WTC11 (cell line): ENCODE measurements at regions not wholly inside any gene's neighbourhood (a gene's known extent, or its start where the extent isn't known, plus 50 kb on each side); places are given as distances from the start of the nearest gene placed in this dataset.

Experiments
- ATAC-seq: fragments of 200-7000 bp; cut with Tn5 transposase; 2 replicates; pipeline ENCODE4 v1.10.0; 2021; ENCODE audit warnings: mild to moderate bottlenecking, moderate library complexity
- CTCF ChIA-PET: fragments of 300-600 bp; sonication (Branson Sonifier 250); formaldehyde crosslinking; loops from one replicate; lab custom pipeline; 2021; ENCODE audit warnings: antibody characterized with exemption; lab: Charles Lee
- POLR2A ChIA-PET: fragments of 350-600 bp; sonication (Branson Sonifier 250); formaldehyde crosslinking; loops from one replicate; lab custom pipeline; 2021; ENCODE audit warnings: antibody characterized with exemption; lab: Charles Lee
- DNase-seq: peaks from one replicate; pipeline ENCODE4 v3.0.0; 2021; ENCODE audit warnings: low spot score
- H3K27ac Mint-ChIP-seq: 2 replicates; pipeline ENCODE4 v1.8.0; 2021; ENCODE audit warnings: mixed read lengths
- H3K27me3 Mint-ChIP-seq: 2 replicates; pipeline ENCODE4 v1.8.0; 2021; ENCODE audit warnings: low read depth, mild to moderate bottlenecking, moderate library complexity, mixed read lengths
- H3K36me3 Mint-ChIP-seq: 2 replicates; pipeline ENCODE4 v1.8.0; 2021; ENCODE audit warnings: mixed read lengths
- H3K4me1 Mint-ChIP-seq: 2 replicates; pipeline ENCODE4 v1.8.0; 2022; ENCODE audit warnings: mixed read lengths
- H3K4me3 Mint-ChIP-seq: 2 replicates; pipeline ENCODE4 v1.8.0; 2021; ENCODE audit warnings: mild to moderate bottlenecking, moderate library complexity, mixed read lengths
- H3K9me3 Mint-ChIP-seq: 2 replicates; pipeline ENCODE4 v1.8.0; 2021; ENCODE audit warnings: mixed read lengths
- AR ChIP-seq: fragments of 250-450 bp; sonication (Bioruptor Pico); IDR thresholded peaks from 2 replicates; pipeline ENCODE4 v1.9.0; 2021; ENCODE audit warnings: mild to moderate bottlenecking
- EMX1 ChIP-seq: fragments of 250-450 bp; sonication (Bioruptor Pico); IDR thresholded peaks from 2 replicates; pipeline ENCODE4 v1.8.0; 2021; ENCODE audit warnings: mild to moderate bottlenecking
- FOXK1 ChIP-seq: sonication (generic); formaldehyde crosslinking; IDR thresholded peaks from 2 replicates; pipeline ENCODE4 v1.8.0; 2022; ENCODE audit warnings: mild to moderate bottlenecking, moderate library complexity, missing genetic modification reagents
- FOXP1 ChIP-seq: sonication (generic); formaldehyde crosslinking; IDR thresholded peaks from 2 replicates; pipeline ENCODE4 v1.8.0; 2022; ENCODE audit warnings: missing genetic modification reagents, mild to moderate bottlenecking, moderate library complexity, borderline replicate concordance
- FOXP4 ChIP-seq: sonication (generic); formaldehyde crosslinking; IDR thresholded peaks from 2 replicates; pipeline ENCODE4 v1.8.0; 2022; ENCODE audit warnings: mild to moderate bottlenecking, missing genetic modification reagents
- MLX ChIP-seq: sonication (generic); formaldehyde crosslinking; IDR thresholded peaks from 2 replicates; pipeline ENCODE4 v1.8.1; 2023; ENCODE audit warnings: mild to moderate bottlenecking, missing genetic modification reagents, moderate library complexity
- NFATC4 ChIP-seq: fragments of 250-450 bp; sonication (Bioruptor Pico); IDR thresholded peaks from 2 replicates; pipeline ENCODE4 v1.9.0; 2021; ENCODE audit warnings: mild to moderate bottlenecking
- NR3C1 ChIP-seq: sonication (generic); formaldehyde crosslinking; conservative IDR thresholded peaks from 2 replicates; pipeline ENCODE4 v1.8.1; 2023; ENCODE audit warnings: low read depth, mild to moderate bottlenecking, missing genetic modification reagents
- PRRX2 ChIP-seq: fragments of 250-450 bp; sonication (Bioruptor Pico); IDR thresholded peaks from 2 replicates; pipeline ENCODE4 v1.8.0; 2021; ENCODE audit warnings: mild to moderate bottlenecking
- ZNF219 ChIP-seq: sonication (generic); formaldehyde crosslinking; IDR thresholded peaks from 2 replicates; pipeline ENCODE4 v1.8.0; 2023; ENCODE audit warnings: missing genetic modification reagents, mild to moderate bottlenecking, borderline replicate concordance
- ZNF263 ChIP-seq: sonication (generic); formaldehyde crosslinking; IDR thresholded peaks from 2 replicates; pipeline ENCODE4 v1.8.1; 2022; ENCODE audit warnings: low read depth, mild to moderate bottlenecking, moderate library complexity, missing genetic modification reagents
- ZNF281 ChIP-seq: sonication (generic); formaldehyde crosslinking; IDR thresholded peaks from 2 replicates; pipeline ENCODE4 v1.8.0; 2023; ENCODE audit warnings: mild to moderate bottlenecking, missing genetic modification reagents
- ZNF396 ChIP-seq: fragments of 250-450 bp; sonication (Bioruptor Pico); IDR thresholded peaks from 2 replicates; pipeline ENCODE4 v1.8.0; 2021; ENCODE audit warnings: mild to moderate bottlenecking, moderate library complexity, borderline replicate concordance
- TF ChIP-seq, protein P1 (sequence below): sonication (generic); formaldehyde crosslinking; IDR thresholded peaks from 2 replicates; pipeline ENCODE4 v1.8.1; 2022; ENCODE audit warnings: low read depth, missing genetic modification reagents, borderline replicate concordance
- TF ChIP-seq, protein P2 (sequence below): sonication (generic); formaldehyde crosslinking; IDR thresholded peaks from 2 replicates; pipeline ENCODE4 v1.8.1; 2023; ENCODE audit warnings: mild to moderate bottlenecking, missing genetic modification reagents, moderate library complexity
- TF ChIP-seq, protein P3 (sequence below): sonication (generic); formaldehyde crosslinking; conservative IDR thresholded peaks from 2 replicates; pipeline ENCODE4 v1.8.1; 2023; ENCODE audit warnings: mild to moderate bottlenecking, low read depth, missing genetic modification reagents, moderate library complexity

DNA sequence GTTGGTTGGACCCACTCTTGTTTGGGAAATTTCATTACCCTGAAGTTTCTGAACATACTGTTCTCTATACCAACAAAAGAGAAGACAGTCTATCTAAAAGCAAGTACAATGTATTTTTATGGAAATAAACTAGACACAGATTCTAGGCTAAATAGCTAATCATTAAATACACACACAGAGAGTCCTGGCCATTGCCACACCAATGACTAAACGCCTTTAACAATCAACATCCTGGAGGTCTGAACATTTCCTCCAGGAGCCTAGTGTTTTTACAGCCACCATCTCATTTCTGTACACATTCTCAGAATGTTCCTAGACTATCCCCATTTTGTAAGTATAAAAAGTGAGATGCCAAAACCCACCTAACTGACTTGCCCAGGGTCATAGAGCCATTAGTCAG lies 141.6 kb upstream of the RREB1 start:
- H3K4me1 Mint-ChIP-seq, result peaks cover 8% of the 10 kb centered on the region
- ATAC-seq (no peak), DNase-seq (no peak)
- H3K9me3 Mint-ChIP-seq, result no peaks in the 10 kb centered on the region
- ChIA-PET POLR2A (no interaction called here), CTCF (no interaction called here)
- no peaks in the 10 kb centered on the region for H3K36me3 Mint-ChIP-seq
- H3K4me3 Mint-ChIP-seq, result no peak overlapping the region
- no peaks in the 10 kb centered on the region for H3K27me3 Mint-ChIP-seq
- no peak overlapping the region for H3K27ac Mint-ChIP-seq
- TF ChIP-seq FOXP4 (CRISPR knock-in tag), result no peak

DNA sequence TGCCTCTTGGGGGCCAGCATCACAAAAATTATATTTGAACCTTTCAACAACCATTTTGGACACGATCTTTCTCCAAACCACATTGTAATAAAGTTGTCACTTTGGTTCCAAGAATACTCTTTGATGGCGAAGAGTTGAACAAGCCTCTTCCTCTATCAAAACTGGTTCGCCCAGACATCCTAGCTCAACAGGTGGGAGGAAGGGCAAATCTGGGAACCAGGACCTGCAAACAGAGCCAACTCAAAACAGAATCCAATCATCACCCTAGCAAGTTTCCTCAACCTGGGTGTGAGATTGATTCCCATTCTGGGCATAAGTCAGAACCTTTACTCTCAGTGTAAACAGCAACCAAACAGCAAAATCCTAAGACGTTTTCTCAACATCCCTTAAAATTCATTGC lies 141.2 kb upstream of the RREB1 start:
- ChIA-PET POLR2A (no interaction called here), CTCF (no interaction called here)
- Mint-ChIP-seq H3K4me1 (peaks cover 8% of the 10 kb centered on the region), H3K27ac (no peak overlapping the region), H3K9me3 (no peaks in the 10 kb centered on the region), H3K27me3 (no peaks in the 10 kb centered on the region)
- no peak for DNase-seq
- no peak for ATAC-seq
- TF ChIP-seq, protein P1, sequence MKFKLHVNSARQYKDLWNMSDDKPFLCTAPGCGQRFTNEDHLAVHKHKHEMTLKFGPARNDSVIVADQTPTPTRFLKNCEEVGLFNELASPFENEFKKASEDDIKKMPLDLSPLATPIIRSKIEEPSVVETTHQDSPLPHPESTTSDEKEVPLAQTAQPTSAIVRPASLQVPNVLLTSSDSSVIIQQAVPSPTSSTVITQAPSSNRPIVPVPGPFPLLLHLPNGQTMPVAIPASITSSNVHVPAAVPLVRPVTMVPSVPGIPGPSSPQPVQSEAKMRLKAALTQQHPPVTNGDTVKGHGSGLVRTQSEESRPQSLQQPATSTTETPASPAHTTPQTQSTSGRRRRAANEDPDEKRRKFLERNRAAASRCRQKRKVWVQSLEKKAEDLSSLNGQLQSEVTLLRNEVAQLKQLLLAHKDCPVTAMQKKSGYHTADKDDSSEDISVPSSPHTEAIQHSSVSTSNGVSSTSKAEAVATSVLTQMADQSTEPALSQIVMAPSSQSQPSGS (CRISPR knock-in tag), result no peak
- TF ChIP-seq NR3C1 (CRISPR knock-in tag), result no peak
- TF ChIP-seq FOXP1, result no peak
- no peak for TF ChIP-seq MLX (CRISPR knock-in tag)
- no peak for TF ChIP-seq FOXP4 (CRISPR knock-in tag)
- no peak for TF ChIP-seq ZNF263 (CRISPR knock-in tag)
- no peak for TF ChIP-seq FOXK1 (CRISPR knock-in tag)
- TF ChIP-seq, all 79 proteins: peak for 0
- H3K4me3 Mint-ChIP-seq, result no peak overlapping the region
- H3K36me3 Mint-ChIP-seq, result no peaks in the 10 kb centered on the region

GRCh38 chr6:6968357-6968730 lies 139.4 kb upstream of the RREB1 start:
- TF ChIP-seq, protein P2, sequence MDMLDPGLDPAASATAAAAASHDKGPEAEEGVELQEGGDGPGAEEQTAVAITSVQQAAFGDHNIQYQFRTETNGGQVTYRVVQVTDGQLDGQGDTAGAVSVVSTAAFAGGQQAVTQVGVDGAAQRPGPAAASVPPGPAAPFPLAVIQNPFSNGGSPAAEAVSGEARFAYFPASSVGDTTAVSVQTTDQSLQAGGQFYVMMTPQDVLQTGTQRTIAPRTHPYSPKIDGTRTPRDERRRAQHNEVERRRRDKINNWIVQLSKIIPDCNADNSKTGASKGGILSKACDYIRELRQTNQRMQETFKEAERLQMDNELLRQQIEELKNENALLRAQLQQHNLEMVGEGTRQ (CRISPR knock-in tag), result no peak
- TF ChIP-seq EMX1 (CRISPR knock-in tag) (no peak), NFATC4 (CRISPR knock-in tag) (no peak), AR (CRISPR knock-in tag) (no peak), ZNF281 (no peak), ZNF219 (CRISPR knock-in tag) (no peak), ZNF396 (CRISPR knock-in tag) (no peak), PRRX2 (CRISPR knock-in tag) (no peak)
- TF ChIP-seq, protein P3, sequence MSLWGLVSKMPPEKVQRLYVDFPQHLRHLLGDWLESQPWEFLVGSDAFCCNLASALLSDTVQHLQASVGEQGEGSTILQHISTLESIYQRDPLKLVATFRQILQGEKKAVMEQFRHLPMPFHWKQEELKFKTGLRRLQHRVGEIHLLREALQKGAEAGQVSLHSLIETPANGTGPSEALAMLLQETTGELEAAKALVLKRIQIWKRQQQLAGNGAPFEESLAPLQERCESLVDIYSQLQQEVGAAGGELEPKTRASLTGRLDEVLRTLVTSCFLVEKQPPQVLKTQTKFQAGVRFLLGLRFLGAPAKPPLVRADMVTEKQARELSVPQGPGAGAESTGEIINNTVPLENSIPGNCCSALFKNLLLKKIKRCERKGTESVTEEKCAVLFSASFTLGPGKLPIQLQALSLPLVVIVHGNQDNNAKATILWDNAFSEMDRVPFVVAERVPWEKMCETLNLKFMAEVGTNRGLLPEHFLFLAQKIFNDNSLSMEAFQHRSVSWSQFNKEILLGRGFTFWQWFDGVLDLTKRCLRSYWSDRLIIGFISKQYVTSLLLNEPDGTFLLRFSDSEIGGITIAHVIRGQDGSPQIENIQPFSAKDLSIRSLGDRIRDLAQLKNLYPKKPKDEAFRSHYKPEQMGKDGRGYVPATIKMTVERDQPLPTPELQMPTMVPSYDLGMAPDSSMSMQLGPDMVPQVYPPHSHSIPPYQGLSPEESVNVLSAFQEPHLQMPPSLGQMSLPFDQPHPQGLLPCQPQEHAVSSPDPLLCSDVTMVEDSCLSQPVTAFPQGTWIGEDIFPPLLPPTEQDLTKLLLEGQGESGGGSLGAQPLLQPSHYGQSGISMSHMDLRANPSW, result no peak
- no peak for DNase-seq
- ChIA-PET CTCF (interaction anchor here (1.0 kb wide), 1 partner anchor 272 kb away, joined by 3 read pairs; no protein-coding TSS in a partner anchor), POLR2A (interaction anchor here (0.7 kb wide), 1 partner anchor 261 kb away, joined by 4 read pairs; no protein-coding TSS in a partner anchor)
- Mint-ChIP-seq H3K9me3 (no peaks in the 10 kb centered on the region), H3K36me3 (no peaks in the 10 kb centered on the region), H3K4me1 (peaks cover 8% of the 10 kb centered on the region), H3K27me3 (no peaks in the 10 kb centered on the region), H3K27ac (no peak overlapping the region), H3K4me3 (no peak overlapping the region)
- no peak for ATAC-seq
